ENCODE measurements at regions not wholly inside any gene's neighbourhood (a gene's known extent, or its start where the extent isn't known, plus 50 kb on each side); places are given as distances from the start of the nearest gene placed in this dataset.

GRCh38 chr3:20787005-20787404 lies 601.0 kb upstream of the SGO1 start:
- Histone ChIP-seq H2AFZ (replicated peaks; ENCODE audit: low read length, poor library complexity) (no peak overlapping the region), H3K9me1 (ENCODE audit: insufficient read depth, low read length) (no peaks in the 10 kb centered on the region), H3K27me3 (ENCODE audit: control insufficient read depth, insufficient read depth, low read length) (no peaks in the 10 kb centered on the region), H4K5ac (ENCODE audit: low read depth, low read length) (no peak overlapping the region), H3K36me3 (ENCODE audit: control insufficient read depth, insufficient read depth, low read length) (no peaks in the 10 kb centered on the region), H4K91ac (ENCODE audit: insufficient read depth, low read depth, low read length) (no peak overlapping the region), H3K14ac (replicated peaks; ENCODE audit: low read depth, low read length) (no peak overlapping the region), H3K9me3 (ENCODE audit: control insufficient read depth, insufficient read depth, low read length) (peaks cover 9% of the 10 kb centered on the region; the same call in 1 of the 2 replicates), H3K4me3 (ENCODE audit: insufficient read depth, low read depth, low read length) (no peak overlapping the region), H2BK20ac (ENCODE audit: low read depth, low read length) (no peak overlapping the region), H2BK5ac (ENCODE audit: low read depth, low read length, poor library complexity, severe bottlenecking) (no peak overlapping the region), H4K8ac (ENCODE audit: low read depth in 2 of 2, low read length in 2 of 2) (no peak overlapping the region), H2BK15ac (ENCODE audit: low read depth, low read length) (no peak overlapping the region), H3K56ac (ENCODE audit: extremely low read depth, insufficient read depth, low read length) (no peak overlapping the region), H3K18ac (ENCODE audit: low read depth, low read length) (no peak overlapping the region), H3K23ac (ENCODE audit: low read depth, low read length) (no peak overlapping the region), H3K9ac (ENCODE audit: low read depth, low read length) (no peak overlapping the region), H3K4me2 (ENCODE audit: low read depth, low read length) (no peak overlapping the region), H3K79me1 (ENCODE audit: low read depth in 1 of 2, low read length in 2 of 2) (no peaks in the 10 kb centered on the region), H3K4ac (ENCODE audit: low read depth, low read length) (no peak overlapping the region), H2BK120ac (ENCODE audit: low read depth, low read length) (no peak overlapping the region), H2AK5ac (ENCODE audit: low read depth, low read length) (no peak overlapping the region), H4K20me1 (ENCODE audit: insufficient read depth, low read length) (no peaks in the 10 kb centered on the region), H3K27ac (ENCODE audit: insufficient read depth, low read length) (no peak overlapping the region), H3K4me1 (ENCODE audit: control insufficient read depth, insufficient read depth, low read length) (no peaks in the 10 kb centered on the region), H2AK9ac (replicated peaks; ENCODE audit: low read depth, low read length, poor library complexity) (no peak overlapping the region)
- CTCF ChIA-PET, result no interaction called here
- POLR2A ChIA-PET (ENCODE audit: unreplicated experiment), result no interaction called here
- WGBS, 2 experiments (ENCODE audit: extremely low coverage in 2 of 2, insufficient read length in 1 of 2), result no CpG with 5 or more reads among the region's 4 CpGs
- DNase-seq, result no peak
- in situ Hi-C loops (cut with MboI; ENCODE audit: low sequenced_read_pairs) (no loop called here), dilution Hi-C loops (cut with HindIII; ENCODE audit: low sequenced_read_pairs, unreplicated experiment) (no loop called here), intact Hi-C loops (cut with micrococcal nuclease) (no loop called here)
- TF ChIP-seq POLR2A (IDR thresholded peaks at IDR 0.05; ENCODE audit: low read depth, low read length) (no peak), NFE2L2 (IDR thresholded peaks at IDR 0.05; ENCODE audit: low read depth, low read length) (no peak), MXI1 (IDR thresholded peaks at IDR 0.05; ENCODE audit: borderline replicate concordance, low read depth, low read length) (no peak), BHLHE40 (IDR thresholded peaks at IDR 0.05; ENCODE audit: low read depth, low read length) (no peak), MAZ (IDR thresholded peaks at IDR 0.05; ENCODE audit: borderline replicate concordance, low read depth, low read length) (no peak), USF2 (IDR thresholded peaks at IDR 0.05; ENCODE audit: low read depth, low read length) (no peak), CEBPB (IDR thresholded peaks at IDR 0.05; ENCODE audit: low read depth, low read length) (no peak), RFX5 (IDR thresholded peaks at IDR 0.05; ENCODE audit: low read depth, low read length) (no peak), RAD21 (IDR thresholded peaks at IDR 0.05; ENCODE audit: low read length) (no peak), ELK1 (IDR thresholded peaks at IDR 0.05; ENCODE audit: borderline replicate concordance, low read depth, low read length) (no peak), CHD1 (IDR thresholded peaks at IDR 0.05; ENCODE audit: low read depth, low read length) (no peak), SMC3 (IDR thresholded peaks at IDR 0.05; ENCODE audit: low read depth, low read length) (no peak), FOS (IDR thresholded peaks at IDR 0.05; ENCODE audit: low read depth, low read length) (no peak), CTCF (conservative IDR thresholded peaks at IDR 0.05; ENCODE audit: low read depth, low read length) (no peak), MAFK (IDR thresholded peaks at IDR 0.05; ENCODE audit: low read depth, low read length) (no peak), RCOR1 (IDR thresholded peaks at IDR 0.05; ENCODE audit: insufficient replicate concordance, low read length) (no peak)
- no peak for ATAC-seq (ENCODE audit: low read depth)
- no TSS peak for BruUV-seq (replicated peaks)
